Erythroblast (primary cell): ENCODE measurements at regions not wholly inside any gene's neighbourhood (a gene's known extent, or its start where the extent isn't known, plus 50 kb on each side); places are given as distances from the start of the nearest gene placed in this dataset.

Experiments
- GATA1 ChIP-seq: IDR thresholded peaks from 2 replicates; pipeline ENCODE4 v1.6.1; 2011; ENCODE audit warnings: low read depth, mild to moderate bottlenecking, control low read depth, low read length, moderate library complexity
- POLR2A ChIP-seq: IDR thresholded peaks from 2 replicates; pipeline ENCODE4 v1.6.1; 2011; ENCODE audit warnings: mild to moderate bottlenecking, low read length

DNA sequence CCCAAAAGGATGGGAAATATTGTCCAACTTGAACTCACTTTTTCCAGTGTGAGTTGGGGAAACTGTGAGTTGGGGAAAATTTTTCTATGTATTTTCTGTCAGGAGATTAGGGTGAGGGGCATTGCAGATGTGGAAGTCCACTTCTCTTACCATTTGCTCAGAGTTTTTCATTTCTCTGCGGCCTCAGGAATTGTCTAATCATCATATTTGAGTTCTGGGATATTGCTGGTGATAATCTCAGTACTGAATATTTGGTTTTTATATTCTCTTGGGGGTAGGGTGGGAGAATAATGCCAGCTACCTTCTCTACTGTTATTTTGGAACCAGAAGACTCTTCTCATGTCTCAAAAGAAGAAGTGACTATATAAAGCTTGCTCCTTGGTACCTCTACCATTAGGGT is 141.3 kb upstream of the SLC13A1 start:
- TF ChIP-seq POLR2A: no peak
- TF ChIP-seq GATA1: no peak
